ENCODE measurements at regions not wholly inside any gene's neighbourhood (a gene's known extent, or its start where the extent isn't known, plus 50 kb on each side); places are given as distances from the start of the nearest gene placed in this dataset.

DNA sequence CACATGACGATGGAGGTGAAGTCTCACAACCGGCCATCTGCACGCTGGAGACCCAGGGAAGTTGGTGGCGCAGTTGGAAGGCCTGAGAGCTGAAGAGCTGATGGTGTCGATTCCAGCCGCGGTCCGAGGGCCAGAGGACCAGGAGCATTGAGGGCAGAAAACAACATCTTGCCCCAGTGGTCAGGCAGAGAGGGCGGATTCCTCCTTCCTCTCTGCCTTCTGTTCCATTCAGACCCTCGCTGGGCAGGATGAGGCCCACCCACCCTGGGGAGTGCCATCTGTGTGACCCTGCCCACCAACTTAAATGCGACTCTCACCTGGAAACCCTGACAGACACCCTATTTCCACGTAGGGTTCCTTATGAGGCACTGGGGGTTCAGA, 120.7 kb upstream of the PMEPA1 start:
- Histone ChIP-seq H3K36me3 (ENCODE audit: control insufficient read depth in 2 of 3, insufficient read depth in 3 of 3, low read length in 3 of 3) (no peaks in the 10 kb centered on the region), H3K9me3 (ENCODE audit: control insufficient read depth in 2 of 3, insufficient read depth in 1 of 3, low read length in 3 of 3) (no peaks in the 10 kb centered on the region), H3K4me3 (ENCODE audit: low read length in 3 of 3) (no peak overlapping the region), H3K4me1 (ENCODE audit: control insufficient read depth in 2 of 3, insufficient read depth in 2 of 3, low read depth in 1 of 3, low read length in 3 of 3) (no peaks in the 10 kb centered on the region), H3K27me3 (ENCODE audit: control insufficient read depth, insufficient read depth, low read length) (no peaks in the 10 kb centered on the region), H3K27ac (ENCODE audit: low read depth in 2 of 2, low read length in 2 of 2) (no peak overlapping the region), H3K9ac (ENCODE audit: low read length in 3 of 3) (no peak overlapping the region)
- DNase-seq: no peak
- FAIRE-seq: no peak
- intact Hi-C loops (cut with DNase I): no loop called here
- TF ChIP-seq, protein P1, sequence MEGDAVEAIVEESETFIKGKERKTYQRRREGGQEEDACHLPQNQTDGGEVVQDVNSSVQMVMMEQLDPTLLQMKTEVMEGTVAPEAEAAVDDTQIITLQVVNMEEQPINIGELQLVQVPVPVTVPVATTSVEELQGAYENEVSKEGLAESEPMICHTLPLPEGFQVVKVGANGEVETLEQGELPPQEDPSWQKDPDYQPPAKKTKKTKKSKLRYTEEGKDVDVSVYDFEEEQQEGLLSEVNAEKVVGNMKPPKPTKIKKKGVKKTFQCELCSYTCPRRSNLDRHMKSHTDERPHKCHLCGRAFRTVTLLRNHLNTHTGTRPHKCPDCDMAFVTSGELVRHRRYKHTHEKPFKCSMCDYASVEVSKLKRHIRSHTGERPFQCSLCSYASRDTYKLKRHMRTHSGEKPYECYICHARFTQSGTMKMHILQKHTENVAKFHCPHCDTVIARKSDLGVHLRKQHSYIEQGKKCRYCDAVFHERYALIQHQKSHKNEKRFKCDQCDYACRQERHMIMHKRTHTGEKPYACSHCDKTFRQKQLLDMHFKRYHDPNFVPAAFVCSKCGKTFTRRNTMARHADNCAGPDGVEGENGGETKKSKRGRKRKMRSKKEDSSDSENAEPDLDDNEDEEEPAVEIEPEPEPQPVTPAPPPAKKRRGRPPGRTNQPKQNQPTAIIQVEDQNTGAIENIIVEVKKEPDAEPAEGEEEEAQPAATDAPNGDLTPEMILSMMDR (IDR thresholded peaks at IDR 0.05; ENCODE audit: borderline replicate concordance, extremely low read depth, insufficient read depth): no peak

DNA sequence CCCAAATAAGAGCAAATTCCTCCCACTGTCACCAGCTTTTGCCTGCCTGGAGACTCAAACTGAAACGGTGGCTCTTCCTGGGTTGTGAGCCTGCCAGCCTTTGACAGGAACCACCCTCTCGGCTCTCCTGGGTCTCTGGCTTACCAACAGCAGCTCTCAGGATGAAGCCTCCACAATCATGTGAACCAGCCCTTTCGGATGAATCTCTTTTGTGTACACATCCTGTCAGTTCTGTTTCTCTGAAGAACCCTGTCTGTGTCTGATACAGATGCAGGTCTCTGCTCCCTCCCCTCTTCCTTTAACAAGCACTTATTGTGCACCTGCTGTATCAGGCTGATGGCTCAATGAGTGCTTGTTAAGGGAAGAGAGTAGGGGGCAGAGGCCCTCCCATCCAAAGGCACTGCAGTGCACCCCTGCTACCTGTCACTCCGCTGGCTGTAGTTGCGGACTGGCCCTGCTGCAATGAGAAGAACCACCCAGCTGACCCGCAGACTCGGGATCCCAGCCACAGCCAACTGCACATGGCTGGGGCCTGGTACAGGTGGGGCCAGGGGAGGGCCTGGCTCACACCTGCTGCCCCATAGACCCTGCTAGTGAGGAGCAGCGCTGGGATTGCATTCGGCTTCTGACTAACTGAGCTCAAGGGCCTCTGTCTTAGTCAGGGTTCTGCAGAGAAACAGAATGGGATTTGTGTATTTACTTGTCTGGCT, 120.1 kb upstream of the PMEPA1 start:
- intact Hi-C loops (cut with DNase I): no loop called here
- no peaks in the 10 kb centered on the region for H3K4me1 ChIP-seq (ENCODE audit: control insufficient read depth in 2 of 3, insufficient read depth in 2 of 3, low read depth in 1 of 3, low read length in 3 of 3)
- H3K4me3 ChIP-seq (ENCODE audit: low read length in 3 of 3): no peak overlapping the region
- H3K36me3 ChIP-seq (ENCODE audit: control insufficient read depth in 2 of 3, insufficient read depth in 3 of 3, low read length in 3 of 3): no peaks in the 10 kb centered on the region
- DNase-seq (no peak), FAIRE-seq (no peak)
- H3K27me3 ChIP-seq (ENCODE audit: control insufficient read depth, insufficient read depth, low read length): no peaks in the 10 kb centered on the region
- TF ChIP-seq, protein P1 (IDR thresholded peaks at IDR 0.05; ENCODE audit: borderline replicate concordance, extremely low read depth, insufficient read depth): no peak
- no peaks in the 10 kb centered on the region for H3K9me3 ChIP-seq (ENCODE audit: control insufficient read depth in 2 of 3, insufficient read depth in 1 of 3, low read length in 3 of 3)
- H3K9ac ChIP-seq (ENCODE audit: low read length in 3 of 3): no peak overlapping the region
- H3K27ac ChIP-seq (ENCODE audit: low read depth in 2 of 2, low read length in 2 of 2): no peak overlapping the region

DNA sequence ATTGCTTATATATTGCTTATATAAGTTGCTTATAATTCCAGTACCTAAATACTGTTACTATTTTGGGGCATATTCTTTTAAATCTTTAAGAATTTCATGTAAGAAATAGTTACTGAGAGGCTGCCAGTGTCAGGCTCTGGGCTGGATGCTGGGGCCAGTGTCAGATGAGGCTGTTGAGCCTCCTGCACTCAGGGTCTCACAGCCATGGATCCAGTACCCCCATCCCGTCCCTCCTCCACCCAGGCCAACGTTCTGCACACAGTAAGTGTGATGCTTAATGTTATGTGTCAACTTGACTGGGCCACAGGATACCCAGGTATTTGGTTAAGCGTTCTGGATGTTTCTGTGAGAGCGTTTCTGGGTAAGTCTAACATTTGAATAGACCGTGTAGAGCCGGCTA, 119.5 kb upstream of the PMEPA1 start:
- FAIRE-seq: no peak
- no peaks in the 10 kb centered on the region for H3K4me1 ChIP-seq (ENCODE audit: control insufficient read depth in 2 of 3, insufficient read depth in 2 of 3, low read depth in 1 of 3, low read length in 3 of 3)
- no peaks in the 10 kb centered on the region for H3K36me3 ChIP-seq (ENCODE audit: control insufficient read depth in 2 of 3, insufficient read depth in 3 of 3, low read length in 3 of 3)
- intact Hi-C loops (cut with DNase I): no loop called here
- DNase-seq: no peak
- H3K27ac ChIP-seq (ENCODE audit: low read depth in 2 of 2, low read length in 2 of 2): no peak overlapping the region
- H3K9me3 ChIP-seq (ENCODE audit: control insufficient read depth in 2 of 3, insufficient read depth in 1 of 3, low read length in 3 of 3): no peaks in the 10 kb centered on the region
- TF ChIP-seq, protein P1 (IDR thresholded peaks at IDR 0.05; ENCODE audit: borderline replicate concordance, extremely low read depth, insufficient read depth): no peak
- H3K9ac ChIP-seq (ENCODE audit: low read length in 3 of 3): no peak overlapping the region
- H3K27me3 ChIP-seq (ENCODE audit: control insufficient read depth, insufficient read depth, low read length): no peaks in the 10 kb centered on the region
- H3K4me3 ChIP-seq (ENCODE audit: low read length in 3 of 3): no peak overlapping the region

DNA sequence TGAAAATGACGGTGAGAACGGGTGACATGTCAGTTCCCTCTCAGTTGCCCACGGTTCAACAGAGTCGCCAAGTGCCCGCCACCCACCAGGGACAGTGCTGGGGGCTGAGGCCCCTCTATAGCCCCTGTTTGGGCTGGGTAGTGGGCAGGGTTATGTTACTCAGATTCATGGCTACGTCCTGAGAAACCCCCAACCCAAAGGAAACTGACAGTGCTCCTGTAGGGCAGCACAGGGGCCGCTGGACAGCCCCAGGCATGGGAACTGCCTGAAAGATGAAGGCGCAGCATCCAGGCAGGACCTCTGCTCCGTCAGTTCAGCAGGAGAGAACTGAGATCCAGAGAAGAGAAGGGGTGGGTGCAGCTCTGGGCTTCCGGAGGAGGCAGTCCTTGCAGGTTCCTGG, 118.9 kb upstream of the PMEPA1 start:
- no peaks in the 10 kb centered on the region for H3K27me3 ChIP-seq (ENCODE audit: control insufficient read depth, insufficient read depth, low read length)
- DNase-seq (no peak), FAIRE-seq (no peak)
- intact Hi-C loops (cut with DNase I): no loop called here
- H3K36me3 ChIP-seq (ENCODE audit: control insufficient read depth in 2 of 3, insufficient read depth in 3 of 3, low read length in 3 of 3): no peaks in the 10 kb centered on the region
- H3K9ac ChIP-seq (ENCODE audit: low read length in 3 of 3): no peak overlapping the region
- no peaks in the 10 kb centered on the region for H3K9me3 ChIP-seq (ENCODE audit: control insufficient read depth in 2 of 3, insufficient read depth in 1 of 3, low read length in 3 of 3)
- TF ChIP-seq, protein P1 (IDR thresholded peaks at IDR 0.05; ENCODE audit: borderline replicate concordance, extremely low read depth, insufficient read depth): no peak
- no peak overlapping the region for H3K4me3 ChIP-seq (ENCODE audit: low read length in 3 of 3)
- H3K4me1 ChIP-seq (ENCODE audit: control insufficient read depth in 2 of 3, insufficient read depth in 2 of 3, low read depth in 1 of 3, low read length in 3 of 3): no peaks in the 10 kb centered on the region
- no peak overlapping the region for H3K27ac ChIP-seq (ENCODE audit: low read depth in 2 of 2, low read length in 2 of 2)

Measured in kidney (tissue), 13 donors.